ENCODE measurements at regions not wholly inside any gene's neighbourhood (a gene's known extent, or its start where the extent isn't known, plus 50 kb on each side); places are given as distances from the start of the nearest gene placed in this dataset.

GRCh38 chr1:70556541-70556940, 145.5 kb downstream of the CTH start:
- no peak for TF ChIP-seq CTCF (IDR thresholded peaks at IDR 0.05)
- H3K36me3 ChIP-seq (ENCODE audit: insufficient read depth, low read length), result no peaks in the 10 kb centered on the region
- H3K27ac ChIP-seq (ENCODE audit: low read depth in 1 of 2, low read length in 2 of 2), result no peak overlapping the region
- Mint-ChIP-seq H3K36me3 (ENCODE audit: low read depth) (no peaks in the 10 kb centered on the region), H3K27me3 (no peaks in the 10 kb centered on the region), H3K9me3 (no peaks in the 10 kb centered on the region), H3K27ac (no peak overlapping the region), H3K4me3 (no peak overlapping the region), H3K4me1 (ENCODE audit: low read depth) (no peaks in the 10 kb centered on the region)
- POLR2A ChIA-PET, result no interaction called here
- H3K4me1 ChIP-seq (ENCODE audit: insufficient read depth, low read length), result no peaks in the 10 kb centered on the region
- no peak overlapping the region for H3K4me3 ChIP-seq (ENCODE audit: low read length)
- intact Hi-C loops (cut with DNase I, micrococcal nuclease), result no loop called here
- ATAC-seq (ENCODE audit: poor library complexity) (no peak), DNase-seq (no peak)
- H3K9me3 ChIP-seq (ENCODE audit: control insufficient read depth in 1 of 2, insufficient read depth in 1 of 2, low read length in 2 of 2), result peaks cover 0 to 3% of the 10 kb centered on the region in 2 experiments
- no peaks in the 10 kb centered on the region for H3K27me3 ChIP-seq (ENCODE audit: control insufficient read depth in 1 of 2, insufficient read depth in 2 of 2, low read length in 2 of 2)
- CTCF ChIA-PET, result no interaction called here

- peaks cover 0 to 9% of the 10 kb centered on the region in 2 experiments for H3K9me3 ChIP-seq (ENCODE audit: control insufficient read depth in 1 of 2, insufficient read depth in 1 of 2, low read length in 2 of 2)
- no peak overlapping the region for H3K27ac ChIP-seq (ENCODE audit: low read depth in 1 of 2, low read length in 2 of 2)
- no peak overlapping the region for H3K4me3 Mint-ChIP-seq
- no peaks in the 10 kb centered on the region for H3K36me3 Mint-ChIP-seq (ENCODE audit: low read depth)
- H3K4me1 Mint-ChIP-seq (ENCODE audit: low read depth), result no peaks in the 10 kb centered on the region
- H3K9me3 Mint-ChIP-seq, result no peaks in the 10 kb centered on the region
- H3K27me3 ChIP-seq (ENCODE audit: control insufficient read depth in 1 of 2, insufficient read depth in 2 of 2, low read length in 2 of 2), result no peaks in the 10 kb centered on the region
- DNase-seq (no peak), ATAC-seq (ENCODE audit: poor library complexity) (no peak)
- H3K4me1 ChIP-seq (ENCODE audit: insufficient read depth, low read length), result no peaks in the 10 kb centered on the region
- no peak overlapping the region for H3K27ac Mint-ChIP-seq
- H3K4me3 ChIP-seq (ENCODE audit: low read length), result no peak overlapping the region
- ChIA-PET POLR2A (no interaction called here), CTCF (no interaction called here)
- H3K27me3 Mint-ChIP-seq, result peaks cover 9% of the 10 kb centered on the region
- no peaks in the 10 kb centered on the region for H3K36me3 ChIP-seq (ENCODE audit: insufficient read depth, low read length)
- TF ChIP-seq CTCF (IDR thresholded peaks at IDR 0.05), result no peak
- intact Hi-C loops (cut with DNase I, micrococcal nuclease), result no loop called here
Measured at GRCh38 chr1:70567167-70567566, 156.1 kb downstream of the CTH start.

- H3K36me3 ChIP-seq (ENCODE audit: insufficient read depth, low read length), result no peaks in the 10 kb centered on the region
- H3K27me3 ChIP-seq (ENCODE audit: control insufficient read depth in 1 of 2, insufficient read depth in 2 of 2, low read length in 2 of 2), result no peaks in the 10 kb centered on the region
- intact Hi-C loops (cut with DNase I, micrococcal nuclease), result no loop called here
- Mint-ChIP-seq H3K27me3 (peaks cover 9% of the 10 kb centered on the region), H3K4me1 (ENCODE audit: low read depth) (no peaks in the 10 kb centered on the region), H3K4me3 (no peak overlapping the region), H3K36me3 (ENCODE audit: low read depth) (no peaks in the 10 kb centered on the region), H3K27ac (no peak overlapping the region), H3K9me3 (no peaks in the 10 kb centered on the region)
- no peak for ATAC-seq (ENCODE audit: poor library complexity)
- no peak for DNase-seq
- no peak for TF ChIP-seq CTCF (IDR thresholded peaks at IDR 0.05)
- CTCF ChIA-PET, result no interaction called here
- peaks cover 0 to 9% of the 10 kb centered on the region in 2 experiments for H3K9me3 ChIP-seq (ENCODE audit: control insufficient read depth in 1 of 2, insufficient read depth in 1 of 2, low read length in 2 of 2)
- no peak overlapping the region for H3K4me3 ChIP-seq (ENCODE audit: low read length)
- POLR2A ChIA-PET, result no interaction called here
- no peaks in the 10 kb centered on the region for H3K4me1 ChIP-seq (ENCODE audit: insufficient read depth, low read length)
- H3K27ac ChIP-seq (ENCODE audit: low read depth in 1 of 2, low read length in 2 of 2), result no peak overlapping the region
Measured at GRCh38 chr1:70571191-70571590, 160.1 kb downstream of the CTH start.

Data from CD4-positive, alpha-beta T cell (primary cell).